Stimulated activated CD4-positive, alpha-beta T cell treated with anti-CD3 and anti-CD28 coated beads, Interleukin-2, amount 100 ng/mL, for 48 hours (primary cell): ENCODE measurements at regions not wholly inside any gene's neighbourhood (a gene's known extent, or its start where the extent isn't known, plus 50 kb on each side); places are given as distances from the start of the nearest gene placed in this dataset.

Source experiments
- DNase-seq, 2 donors: peaks; one replicate each; pipeline ENCODE4 v3.0.0-alpha.2; 2020

GRCh38 chr14:25945746-25946145 lies 652.1 kb downstream of the NOVA1 start:
- DNase-seq: no peak

GRCh38 chr14:25944020-25944419 lies 653.8 kb downstream of the NOVA1 start:
- DNase-seq: no peak

GRCh38 chr14:25943329-25943728 lies 654.5 kb downstream of the NOVA1 start:
- no peak for DNase-seq

GRCh38 chr14:25942090-25942489 lies 655.7 kb downstream of the NOVA1 start:
- DNase-seq: no peak

GRCh38 chr14:25933731-25934130 lies 664.1 kb downstream of the NOVA1 start:
- DNase-seq: no peak

GRCh38 chr14:25929881-25930615 lies 667.8 kb downstream of the NOVA1 start:
- no peak for DNase-seq

- no peak for DNase-seq
Observed at GRCh38 chr14:25911831-25912230, 686.0 kb downstream of the NOVA1 start.

GRCh38 chr14:25909045-25909747 lies 688.6 kb downstream of the NOVA1 start:
- DNase-seq: no peak

GRCh38 chr14:25908277-25909044 lies 689.4 kb downstream of the NOVA1 start:
- no peak for DNase-seq

- DNase-seq: no peak
Observed at GRCh38 chr14:25904446-25904845, 693.4 kb downstream of the NOVA1 start.

- no peak for DNase-seq
Observed at GRCh38 chr14:25899197-25899596, 698.6 kb downstream of the NOVA1 start.

GRCh38 chr14:25896777-25897176 lies 701.1 kb downstream of the NOVA1 start:
- no peak for DNase-seq

GRCh38 chr14:25895740-25896139 lies 702.1 kb downstream of the NOVA1 start:
- DNase-seq: no peak

GRCh38 chr14:25887251-25887878 lies 710.5 kb downstream of the NOVA1 start:
- DNase-seq: no peak

GRCh38 chr14:25884657-25885056 lies 713.2 kb downstream of the NOVA1 start:
- no peak for DNase-seq

- DNase-seq: no peak
Observed at GRCh38 chr14:25882899-25883298, 714.9 kb downstream of the NOVA1 start.

- no peak for DNase-seq
Observed at GRCh38 chr14:25875475-25875874, 722.4 kb downstream of the NOVA1 start.

- no peak for DNase-seq
Observed at GRCh38 chr14:25869854-25870253, 728.0 kb downstream of the NOVA1 start.

GRCh38 chr14:25868521-25869314 lies 729.1 kb downstream of the NOVA1 start:
- DNase-seq: no peak

- DNase-seq: no peak
Observed at GRCh38 chr14:25861406-25861805, 736.4 kb downstream of the NOVA1 start.

GRCh38 chr14:25848601-25849000 lies 749.2 kb downstream of the NOVA1 start:
- DNase-seq: no peak

- DNase-seq: no peak
Observed at GRCh38 chr14:25846246-25846645, 751.6 kb downstream of the NOVA1 start.
